Breast epithelium (tissue), 3 donors: ENCODE measurements at regions not wholly inside any gene's neighbourhood (a gene's known extent, or its start where the extent isn't known, plus 50 kb on each side); places are given as distances from the start of the nearest gene placed in this dataset.

ENCODE experiments used
- POLR2A ChIP-seq: fragments of 450-650 bp; IDR thresholded peaks from one replicate; pipeline ENCODE4 v1.6.1; 2016; ENCODE audit warnings: antibody characterized with exemption, mild to moderate bottlenecking, moderate library complexity
- TF ChIP-seq, protein P1 (sequence below), 3 donors: fragments of 450-650 bp; IDR thresholded peaks; one replicate each; pipeline ENCODE4 v1.5.1; 2016 to 2017; ENCODE audit warnings: antibody characterized with exemption in 3 of 3, mild to moderate bottlenecking in 3 of 3, moderate library complexity in 3 of 3

DNA sequence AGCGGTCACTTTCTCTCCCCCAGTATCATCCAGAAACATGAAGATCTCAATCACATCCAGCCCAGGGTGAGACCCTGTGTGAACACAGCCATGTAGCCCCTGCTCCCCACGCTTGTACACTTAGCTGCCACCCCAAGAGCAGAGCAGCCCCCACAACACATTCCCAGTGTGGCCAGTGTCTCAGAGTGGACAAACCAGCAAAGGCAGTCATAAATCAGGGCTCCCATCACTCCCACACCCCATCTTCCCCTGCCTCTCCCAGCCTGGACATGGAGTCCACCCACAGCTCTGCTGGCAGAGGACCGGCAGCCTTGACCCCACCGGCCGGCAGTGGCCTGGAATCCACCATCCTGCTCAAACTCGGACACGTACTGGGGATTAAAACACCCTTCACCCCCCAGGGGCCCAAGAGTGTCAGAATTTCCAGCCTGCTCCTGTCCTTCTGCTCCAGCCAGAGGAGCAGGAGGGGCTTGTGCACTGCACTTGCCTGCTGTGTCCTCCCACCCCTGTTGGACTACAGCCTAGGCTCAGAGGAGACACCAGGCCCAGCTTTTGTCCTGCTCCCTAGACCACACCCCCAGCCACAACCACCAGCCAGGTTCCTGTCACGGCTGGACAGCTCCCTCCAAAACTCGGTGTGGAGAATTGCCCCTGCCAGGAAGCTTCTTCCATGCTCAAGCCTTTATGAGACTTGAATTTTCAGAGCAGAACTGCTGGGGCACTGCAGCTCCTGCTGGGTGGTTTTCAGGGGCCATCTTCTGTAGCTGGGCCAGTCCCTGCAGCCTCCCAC, 206.1 kb downstream of the SMAD2 start:
- TF ChIP-seq, protein P1, sequence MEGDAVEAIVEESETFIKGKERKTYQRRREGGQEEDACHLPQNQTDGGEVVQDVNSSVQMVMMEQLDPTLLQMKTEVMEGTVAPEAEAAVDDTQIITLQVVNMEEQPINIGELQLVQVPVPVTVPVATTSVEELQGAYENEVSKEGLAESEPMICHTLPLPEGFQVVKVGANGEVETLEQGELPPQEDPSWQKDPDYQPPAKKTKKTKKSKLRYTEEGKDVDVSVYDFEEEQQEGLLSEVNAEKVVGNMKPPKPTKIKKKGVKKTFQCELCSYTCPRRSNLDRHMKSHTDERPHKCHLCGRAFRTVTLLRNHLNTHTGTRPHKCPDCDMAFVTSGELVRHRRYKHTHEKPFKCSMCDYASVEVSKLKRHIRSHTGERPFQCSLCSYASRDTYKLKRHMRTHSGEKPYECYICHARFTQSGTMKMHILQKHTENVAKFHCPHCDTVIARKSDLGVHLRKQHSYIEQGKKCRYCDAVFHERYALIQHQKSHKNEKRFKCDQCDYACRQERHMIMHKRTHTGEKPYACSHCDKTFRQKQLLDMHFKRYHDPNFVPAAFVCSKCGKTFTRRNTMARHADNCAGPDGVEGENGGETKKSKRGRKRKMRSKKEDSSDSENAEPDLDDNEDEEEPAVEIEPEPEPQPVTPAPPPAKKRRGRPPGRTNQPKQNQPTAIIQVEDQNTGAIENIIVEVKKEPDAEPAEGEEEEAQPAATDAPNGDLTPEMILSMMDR (IDR thresholded peaks at IDR 0.05), result no peak
- no peak for TF ChIP-seq POLR2A
